ENCODE measurements at regions not wholly inside any gene's neighbourhood (a gene's known extent, or its start where the extent isn't known, plus 50 kb on each side); places are given as distances from the start of the nearest gene placed in this dataset.

DNA sequence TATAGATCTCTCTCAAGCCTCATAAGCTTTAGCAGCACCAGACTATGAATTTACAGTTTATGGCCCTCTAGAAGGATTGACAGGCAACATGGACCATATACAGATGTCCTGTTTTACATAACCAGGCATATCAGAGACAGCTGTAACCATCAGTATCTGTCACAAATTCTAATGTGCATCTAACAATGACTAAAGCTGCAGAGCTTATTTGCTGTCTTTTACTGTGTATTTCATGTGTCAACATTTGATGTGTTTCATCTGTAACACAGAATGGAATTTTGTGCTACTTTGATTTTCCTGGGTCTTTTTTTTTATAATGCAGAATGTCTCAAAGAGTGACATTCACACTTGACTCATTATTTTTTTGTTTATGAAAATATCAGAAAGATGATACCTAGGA, 348.3 kb downstream of the SLC16A7 start:
- Histone ChIP-seq H4K20me1 (ENCODE audit: insufficient read depth) (no peaks in the 10 kb centered on the region), H3K4me1 (replicated peaks; ENCODE audit: insufficient read depth) (no peaks in the 10 kb centered on the region), H3F3A (ENCODE audit: insufficient read depth, low read depth) (no peaks in the 10 kb centered on the region), H3K79me2 (ENCODE audit: low read depth) (no peaks in the 10 kb centered on the region), H3K9me2 (ENCODE audit: insufficient read depth) (no peaks in the 10 kb centered on the region), H3K4me3 (no peak overlapping the region), H3K4me2 (no peak overlapping the region), H3K36me3 (ENCODE audit: low read depth) (no peaks in the 10 kb centered on the region), H3K27ac (no peak overlapping the region), H3K27me3 (ENCODE audit: insufficient read depth, low read depth) (no peaks in the 10 kb centered on the region), H3K9me3 (ENCODE audit: insufficient read depth, low read depth) (no peaks in the 10 kb centered on the region), H2AFZ (no peak overlapping the region)
- ChIA-PET POLR2A (ENCODE audit: unreplicated experiment) (no interaction called here), CTCF (no interaction called here)
- intact Hi-C loops (cut with micrococcal nuclease; ENCODE audit: unreplicated experiment), result no loop called here
- no TSS peak for BruUV-seq (replicated peaks)
- DNase-seq, result no peak
- TF ChIP-seq, protein P1, sequence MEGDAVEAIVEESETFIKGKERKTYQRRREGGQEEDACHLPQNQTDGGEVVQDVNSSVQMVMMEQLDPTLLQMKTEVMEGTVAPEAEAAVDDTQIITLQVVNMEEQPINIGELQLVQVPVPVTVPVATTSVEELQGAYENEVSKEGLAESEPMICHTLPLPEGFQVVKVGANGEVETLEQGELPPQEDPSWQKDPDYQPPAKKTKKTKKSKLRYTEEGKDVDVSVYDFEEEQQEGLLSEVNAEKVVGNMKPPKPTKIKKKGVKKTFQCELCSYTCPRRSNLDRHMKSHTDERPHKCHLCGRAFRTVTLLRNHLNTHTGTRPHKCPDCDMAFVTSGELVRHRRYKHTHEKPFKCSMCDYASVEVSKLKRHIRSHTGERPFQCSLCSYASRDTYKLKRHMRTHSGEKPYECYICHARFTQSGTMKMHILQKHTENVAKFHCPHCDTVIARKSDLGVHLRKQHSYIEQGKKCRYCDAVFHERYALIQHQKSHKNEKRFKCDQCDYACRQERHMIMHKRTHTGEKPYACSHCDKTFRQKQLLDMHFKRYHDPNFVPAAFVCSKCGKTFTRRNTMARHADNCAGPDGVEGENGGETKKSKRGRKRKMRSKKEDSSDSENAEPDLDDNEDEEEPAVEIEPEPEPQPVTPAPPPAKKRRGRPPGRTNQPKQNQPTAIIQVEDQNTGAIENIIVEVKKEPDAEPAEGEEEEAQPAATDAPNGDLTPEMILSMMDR (conservative IDR thresholded peaks at IDR 0.05), result no peak
- no peak for TF ChIP-seq EZH2 (IDR thresholded peaks at IDR 0.05; ENCODE audit: low read depth)

DNA sequence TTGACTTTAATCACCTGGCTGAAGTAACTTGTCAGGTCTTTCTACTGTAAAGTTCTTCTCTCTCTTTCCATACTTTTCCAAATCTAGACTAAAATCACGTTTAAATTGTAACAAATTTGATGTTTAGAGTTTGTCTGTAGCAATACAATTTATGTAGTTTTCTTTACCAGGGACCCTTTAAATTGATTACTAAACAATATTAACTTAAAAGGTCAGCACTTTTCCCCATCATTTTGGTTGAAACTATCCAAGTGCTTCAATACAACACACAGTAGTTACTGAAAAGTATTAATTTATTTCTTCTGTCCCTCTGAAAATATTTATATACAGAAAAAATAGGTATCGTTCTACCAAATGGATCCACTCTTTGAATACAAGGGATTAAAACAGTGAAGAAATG, 350.8 kb downstream of the SLC16A7 start:
- H2AFZ ChIP-seq, result no peak overlapping the region
- H3K27ac ChIP-seq, result no peak overlapping the region
- no peaks in the 10 kb centered on the region for H3K4me1 ChIP-seq (replicated peaks; ENCODE audit: insufficient read depth)
- no peak overlapping the region for H3K4me3 ChIP-seq
- no peaks in the 10 kb centered on the region for H3K9me2 ChIP-seq (ENCODE audit: insufficient read depth)
- H3K4me2 ChIP-seq, result no peak overlapping the region
- CTCF ChIA-PET, result no interaction called here
- no peaks in the 10 kb centered on the region for H4K20me1 ChIP-seq (ENCODE audit: insufficient read depth)
- intact Hi-C loops (cut with micrococcal nuclease; ENCODE audit: unreplicated experiment), result no loop called here
- TF ChIP-seq, protein P1 (conservative IDR thresholded peaks at IDR 0.05), result no peak
- TF ChIP-seq EZH2 (IDR thresholded peaks at IDR 0.05; ENCODE audit: low read depth), result no peak
- BruUV-seq (replicated peaks), result no TSS peak
- H3F3A ChIP-seq (ENCODE audit: insufficient read depth, low read depth), result no peaks in the 10 kb centered on the region
- no peaks in the 10 kb centered on the region for H3K79me2 ChIP-seq (ENCODE audit: low read depth)
- no peaks in the 10 kb centered on the region for H3K36me3 ChIP-seq (ENCODE audit: low read depth)
- H3K27me3 ChIP-seq (ENCODE audit: insufficient read depth, low read depth), result no peaks in the 10 kb centered on the region
- POLR2A ChIA-PET (ENCODE audit: unreplicated experiment), result no interaction called here
- H3K9me3 ChIP-seq (ENCODE audit: insufficient read depth, low read depth), result no peaks in the 10 kb centered on the region
- DNase-seq, result no peak

DNA sequence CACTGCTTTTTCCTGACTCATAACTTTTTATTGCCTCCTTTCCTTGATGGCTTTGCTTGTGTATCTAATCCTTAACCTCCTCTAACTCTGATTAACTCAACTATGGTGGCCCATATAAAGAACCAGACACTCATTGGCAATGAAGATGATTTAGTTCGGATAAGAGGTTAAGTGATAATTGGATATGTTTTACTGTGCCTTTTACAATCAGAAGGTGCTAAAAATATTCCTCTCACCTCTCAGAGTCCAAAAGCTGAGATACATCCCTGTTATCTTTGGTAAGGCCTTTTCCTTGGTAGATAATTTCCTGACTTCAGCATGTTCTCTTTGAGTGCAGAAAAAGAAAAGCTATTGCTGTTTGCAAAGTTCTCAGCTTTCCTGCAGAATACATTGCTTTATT, 367.7 kb downstream of the SLC16A7 start:
- no peaks in the 10 kb centered on the region for H3K9me3 ChIP-seq (ENCODE audit: insufficient read depth, low read depth)
- BruUV-seq (replicated peaks), result no TSS peak

DNA sequence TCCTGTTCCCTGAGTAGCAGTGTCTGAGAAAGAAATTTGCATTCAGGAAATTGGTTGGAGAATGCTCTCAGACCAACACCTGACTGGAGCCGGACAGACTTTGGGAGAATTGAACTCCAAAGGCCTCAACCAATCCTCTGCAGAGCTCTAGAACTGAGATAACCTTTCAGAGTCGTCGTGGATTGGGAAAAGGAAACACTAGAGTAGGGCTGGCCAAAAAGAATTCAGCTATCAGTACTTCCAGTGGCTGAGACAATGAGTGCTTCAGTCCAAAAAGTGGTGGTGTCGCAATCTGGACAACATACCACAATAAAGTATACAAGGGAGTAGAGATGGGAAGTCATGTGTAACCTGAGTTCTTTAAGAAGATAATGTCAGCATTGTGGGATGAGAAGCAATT, 377.1 kb downstream of the SLC16A7 start:
- H3K4me1 ChIP-seq (replicated peaks; ENCODE audit: insufficient read depth), result peaks cover 7% of the 10 kb centered on the region
- intact Hi-C loops (cut with micrococcal nuclease; ENCODE audit: unreplicated experiment), result no loop called here
- ChIA-PET POLR2A (ENCODE audit: unreplicated experiment) (interaction anchor here (0.6 kb wide), 1 partner anchor 263 kb away, joined by 7 read pairs; no protein-coding TSS in a partner anchor), CTCF (interaction anchor here (0.5 kb wide), 1 partner anchor 395 kb away, joined by 3 read pairs; no protein-coding TSS in a partner anchor)
- H3K9me2 ChIP-seq (ENCODE audit: insufficient read depth), result no peaks in the 10 kb centered on the region
- no peak overlapping the region for H3K27ac ChIP-seq
- no TSS peak for BruUV-seq (replicated peaks)
- peak overlapping the region; percentile 34 for H3K4me2 ChIP-seq
- H3F3A ChIP-seq (ENCODE audit: insufficient read depth, low read depth), result peaks cover 6% of the 10 kb centered on the region; the same call in 1 of the 2 replicates
- TF ChIP-seq, protein P1 (conservative IDR thresholded peaks at IDR 0.05), result no peak
- TF ChIP-seq EZH2 (IDR thresholded peaks at IDR 0.05; ENCODE audit: low read depth), result no peak
- H3K27me3 ChIP-seq (ENCODE audit: insufficient read depth, low read depth), result no peaks in the 10 kb centered on the region
- H3K79me2 ChIP-seq (ENCODE audit: low read depth), result no peaks in the 10 kb centered on the region
- H3K9me3 ChIP-seq (ENCODE audit: insufficient read depth, low read depth), result no peaks in the 10 kb centered on the region
- no peak overlapping the region for H3K4me3 ChIP-seq
- no peak overlapping the region for H2AFZ ChIP-seq
- H3K36me3 ChIP-seq (ENCODE audit: low read depth), result no peaks in the 10 kb centered on the region
- DNase-seq, result peak; percentile 29 to 57
- H4K20me1 ChIP-seq (ENCODE audit: insufficient read depth), result no peaks in the 10 kb centered on the region

More for the DNA sequence above, 367.7 kb downstream of the SLC16A7 start:
- CTCF ChIA-PET, result no interaction called here
- intact Hi-C loops (cut with micrococcal nuclease; ENCODE audit: unreplicated experiment), result no loop called here
- Histone ChIP-seq H3K27me3 (ENCODE audit: insufficient read depth, low read depth) (no peaks in the 10 kb centered on the region), H3F3A (ENCODE audit: insufficient read depth, low read depth) (no peaks in the 10 kb centered on the region), H3K79me2 (ENCODE audit: low read depth) (no peaks in the 10 kb centered on the region), H3K4me1 (replicated peaks; ENCODE audit: insufficient read depth) (no peaks in the 10 kb centered on the region), H2AFZ (no peak overlapping the region), H3K4me3 (no peak overlapping the region), H3K4me2 (no peak overlapping the region), H3K27ac (no peak overlapping the region), H4K20me1 (ENCODE audit: insufficient read depth) (no peaks in the 10 kb centered on the region), H3K9me2 (ENCODE audit: insufficient read depth) (no peaks in the 10 kb centered on the region), H3K36me3 (ENCODE audit: low read depth) (no peaks in the 10 kb centered on the region)
- no peak for TF ChIP-seq EZH2 (IDR thresholded peaks at IDR 0.05; ENCODE audit: low read depth)
- POLR2A ChIA-PET (ENCODE audit: unreplicated experiment), result no interaction called here
- DNase-seq, result no peak
